GM18505 (cell line): ENCODE measurements at regions not wholly inside any gene's neighbourhood (a gene's known extent, or its start where the extent isn't known, plus 50 kb on each side); places are given as distances from the start of the nearest gene placed in this dataset.

Source experiments
- ATAC-seq: cut with Tn5 transposase; IDR thresholded peaks from one replicate; pipeline ENCODE4 v1.9.1; 2021; ENCODE audit not compliant: unreplicated experiment
- POLR2A ChIP-seq: IDR thresholded peaks from 4 replicates; pipeline ENCODE4 v1.6.1; 2011; ENCODE audit warnings: borderline replicate concordance; ENCODE audit not compliant: insufficient read depth, insufficient read length; ENCODE audit errors: extremely low read depth

DNA sequence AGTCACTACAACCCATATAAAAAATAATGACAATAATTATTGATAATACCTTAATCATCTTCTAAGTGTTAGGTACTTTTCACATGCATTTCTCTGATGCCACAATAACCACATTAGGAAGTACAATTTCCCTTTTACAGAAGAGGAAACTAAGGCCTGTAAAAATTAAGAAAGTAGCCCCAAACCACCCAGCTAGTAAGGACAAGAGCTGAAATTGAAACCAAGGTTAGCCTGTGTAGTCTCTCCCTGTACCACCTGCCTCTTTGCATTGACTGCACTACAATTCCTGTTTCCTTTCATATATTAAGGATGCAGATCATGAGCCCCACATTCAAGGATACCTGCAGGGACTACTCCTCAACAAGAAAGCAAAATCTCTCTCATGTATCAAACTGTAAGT, 288.8 kb downstream of the GPATCH2 start:
- no peak for ATAC-seq
- no peak for TF ChIP-seq POLR2A

DNA sequence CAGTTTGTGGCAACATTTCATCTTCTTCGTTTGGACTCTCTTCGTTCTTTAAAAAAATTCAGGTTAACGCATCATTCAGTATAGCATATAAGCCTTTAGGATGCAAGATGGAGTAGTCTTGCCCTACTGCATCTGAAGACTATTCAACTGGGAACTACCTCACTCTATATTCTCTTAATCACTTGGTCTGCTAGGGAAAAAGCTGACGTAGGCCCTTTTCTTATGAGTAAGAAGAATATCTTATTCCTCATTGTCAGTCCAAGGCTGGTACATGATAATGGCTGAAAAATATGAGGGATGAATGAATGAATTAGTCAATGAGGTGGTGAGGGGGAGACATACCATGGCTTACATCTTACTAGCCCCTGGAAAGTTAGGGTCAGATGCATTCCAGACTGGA, 294.2 kb downstream of the GPATCH2 start:
- ATAC-seq: no peak

DNA sequence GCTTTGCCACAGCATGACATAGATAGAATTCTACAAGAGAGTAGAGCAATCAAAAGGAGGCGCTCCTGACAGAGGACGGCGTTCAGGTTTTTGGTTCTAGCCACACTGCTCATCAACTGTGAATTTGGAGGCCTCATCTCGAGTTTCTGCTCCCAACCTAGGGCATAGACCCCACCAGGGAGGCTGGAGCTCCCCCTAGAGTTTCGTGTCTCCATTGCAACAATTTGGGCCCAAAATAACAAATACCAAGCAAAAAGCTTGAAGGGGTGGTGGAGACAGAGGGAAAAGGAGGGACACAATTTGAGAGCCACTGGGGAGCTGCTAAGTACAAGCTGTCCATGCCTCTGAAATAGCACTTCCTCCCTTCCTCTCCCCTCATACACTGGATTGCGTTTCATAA, 297.0 kb downstream of the GPATCH2 start:
- no peak for TF ChIP-seq POLR2A
- peak; percentile 87 for ATAC-seq

More for the DNA sequence above, 294.2 kb downstream of the GPATCH2 start:
- TF ChIP-seq POLR2A: no peak

DNA sequence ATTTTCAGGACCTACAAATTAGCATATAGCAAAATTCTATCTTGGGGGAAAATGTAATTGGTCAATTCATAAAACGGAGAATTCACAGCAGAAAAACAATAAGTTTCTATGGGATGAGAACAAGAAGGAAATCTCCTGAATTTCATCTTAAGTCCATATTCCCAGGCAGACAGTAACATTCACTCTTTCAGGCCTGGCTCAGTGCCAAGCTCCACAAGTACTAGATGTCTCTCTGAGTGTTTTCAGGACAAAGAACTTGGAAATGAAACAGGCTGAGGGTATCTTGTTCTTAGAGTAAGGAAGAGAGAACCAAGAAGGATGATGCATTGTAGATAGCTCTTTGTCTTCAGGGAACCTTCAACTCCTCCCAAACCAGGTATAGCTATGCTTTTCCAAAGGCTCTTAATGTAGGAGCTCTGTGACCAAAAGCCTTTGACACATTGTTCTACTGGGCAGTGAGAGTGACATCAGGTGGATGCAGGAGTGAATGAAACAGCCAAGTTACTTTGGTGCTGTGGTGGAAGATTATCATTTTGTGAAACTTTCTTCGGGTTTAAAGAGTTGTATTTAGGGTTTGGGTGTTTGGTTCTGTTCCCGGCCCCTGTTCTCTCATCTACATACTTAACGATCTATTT, 298.3 kb downstream of the GPATCH2 start:
- no peak for TF ChIP-seq POLR2A
- no peak for ATAC-seq

DNA sequence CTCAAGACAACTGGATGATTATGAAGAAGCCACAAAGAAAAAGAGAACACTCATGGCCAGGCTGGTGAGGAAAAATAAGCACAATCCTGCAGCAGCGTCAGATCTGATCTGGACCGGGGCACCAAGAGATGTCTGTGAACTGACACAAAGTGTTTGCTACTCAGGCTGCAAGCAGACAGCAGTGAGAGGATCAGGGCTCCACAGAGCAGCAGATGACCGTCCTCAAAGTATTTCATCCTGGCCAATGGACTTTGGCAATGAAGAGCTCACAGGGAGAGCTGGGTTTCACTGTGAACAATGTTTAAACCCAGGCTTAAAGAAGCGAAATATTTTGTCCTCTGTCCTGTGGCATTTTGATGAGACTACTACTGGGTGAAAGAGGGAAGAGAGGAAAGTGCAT, 299.2 kb downstream of the GPATCH2 start:
- no peak for ATAC-seq
- TF ChIP-seq POLR2A: no peak

DNA sequence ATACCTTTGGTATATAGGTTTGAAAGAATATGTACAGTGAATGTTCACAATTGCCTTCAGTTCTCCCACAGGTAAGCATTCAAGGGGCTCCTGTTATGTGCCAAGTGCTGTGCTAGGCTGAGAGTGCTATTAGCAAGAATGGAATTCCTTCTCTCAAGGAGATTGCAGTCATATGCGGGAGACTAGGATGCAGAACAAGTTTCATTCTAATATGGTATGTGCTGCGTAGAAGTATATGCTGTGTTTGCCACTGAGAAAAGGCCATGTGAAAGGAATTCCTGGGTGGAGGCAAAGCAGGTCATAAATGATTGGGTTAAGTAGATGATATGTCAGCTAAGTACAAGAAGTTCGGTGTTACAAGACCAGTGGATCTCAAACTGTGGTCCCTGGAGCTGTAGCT, 303.0 kb downstream of the GPATCH2 start:
- no peak for TF ChIP-seq POLR2A
- no peak for ATAC-seq

GRCh38 chr1:217322834-217323233, 308.1 kb downstream of the GPATCH2 start:
- peak; percentile 100 for ATAC-seq
- no peak for TF ChIP-seq POLR2A

GRCh38 chr1:217315346-217315745, 315.5 kb downstream of the GPATCH2 start:
- no peak for TF ChIP-seq POLR2A
- ATAC-seq: no peak

DNA sequence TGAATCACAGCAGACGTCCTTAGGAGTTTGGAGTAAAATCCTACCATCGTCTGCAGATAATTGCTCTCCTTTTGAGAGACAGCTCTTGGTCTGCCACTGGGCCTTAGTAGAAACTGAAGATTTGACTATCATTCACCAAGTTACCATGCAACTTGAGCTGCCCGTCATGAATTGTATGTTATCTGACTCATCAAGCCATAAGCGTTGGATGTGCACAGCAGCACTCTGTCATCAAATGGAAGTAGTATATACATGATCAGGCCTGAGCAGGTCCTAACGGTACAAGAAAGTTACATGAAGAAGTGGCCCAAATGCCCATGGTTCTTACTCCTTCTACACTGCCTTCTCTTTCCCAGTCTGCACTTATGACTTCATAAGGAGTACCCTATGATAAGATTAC, 317.8 kb downstream of the GPATCH2 start:
- no peak for TF ChIP-seq POLR2A
- no peak for ATAC-seq

GRCh38 chr1:217311766-217312165, 319.1 kb downstream of the GPATCH2 start:
- no peak for TF ChIP-seq POLR2A

GRCh38 chr1:217311269-217311668, 319.6 kb downstream of the GPATCH2 start:
- no peak for ATAC-seq
- TF ChIP-seq POLR2A: no peak

More at GRCh38 chr1:217311766-217312165, 319.1 kb downstream of the GPATCH2 start:
- ATAC-seq: no peak

GRCh38 chr1:217281332-217281731, 349.6 kb downstream of the GPATCH2 start:
- no peak for TF ChIP-seq POLR2A
- ATAC-seq: no peak

- ATAC-seq: no peak
- TF ChIP-seq POLR2A: no peak
Observed at GRCh38 chr1:217275655-217276398, 355.1 kb downstream of the GPATCH2 start.

GRCh38 chr1:217274927-217275654, 355.8 kb downstream of the GPATCH2 start:
- no peak for TF ChIP-seq POLR2A
- no peak for ATAC-seq

GRCh38 chr1:217274416-217274815, 356.5 kb downstream of the GPATCH2 start:
- TF ChIP-seq POLR2A: no peak
- no peak for ATAC-seq

- TF ChIP-seq POLR2A: no peak
- no peak for ATAC-seq
Observed at GRCh38 chr1:217273866-217274265, 357.0 kb downstream of the GPATCH2 start.
